AG04450 (cell line): ENCODE measurements at regions not wholly inside any gene's neighbourhood (a gene's known extent, or its start where the extent isn't known, plus 50 kb on each side); places are given as distances from the start of the nearest gene placed in this dataset.
"Not testable (repeated sequence)": the region's sequence is repeated elsewhere in the genome, so short reads cannot be mapped to it uniquely, and the experiment has no call there.

Source experiments
- CTCF ChIA-PET: fragments of 300-600, 350-600 bp; formaldehyde crosslinking; extraction: SDS; loops from one replicate; lab custom pipeline; 2022; ENCODE audit warnings: antibody characterized with exemption, inconsistent platforms; lab: Charles Lee
- POLR2A ChIA-PET: fragments of 350-600 bp; formaldehyde crosslinking; extraction: SDS; loops from one replicate; lab custom pipeline; 2021; ENCODE audit warnings: antibody characterized with exemption, inconsistent platforms; lab: Yijun Ruan, JAX
- DNase-seq: peaks from one replicate; pipeline ENCODE4 v3.0.0-alpha.2; 2011; ENCODE audit warnings: low read depth, low spot score
- H3K27ac ChIP-seq: one replicate; pipeline ENCODE4 v1.5.1; 2012; ENCODE audit warnings: low read depth, low read length, control low read depth
- H3K27me3 ChIP-seq: one replicate; pipeline ENCODE4 v1.6.0; 2012; ENCODE audit warnings: low read length; ENCODE audit not compliant: control insufficient read depth, insufficient read depth
- H3K4me3 ChIP-seq: 2 replicates; pipeline ENCODE4 v1.5.1; 2011; ENCODE audit warnings: mild to moderate bottlenecking, low read depth, low read length, control low read depth
- H3K9me3 ChIP-seq: 2 replicates; pipeline ENCODE4 v1.5.1; 2012; ENCODE audit warnings: low read length; ENCODE audit not compliant: control insufficient read depth, insufficient read depth
- CTCF ChIP-seq: IDR thresholded peaks from 2 replicates; pipeline ENCODE4 v1.5.1; 2011; ENCODE audit warnings: low read depth, low read length, control low read depth, inconsistent platforms

- DNase-seq = no peak
- no peaks in the 10 kb centered on the region for H3K9me3 ChIP-seq
- no peak overlapping the region for H3K27ac ChIP-seq
- TF ChIP-seq CTCF = no peak
- peaks cover 22% of the 10 kb centered on the region for H3K27me3 ChIP-seq
- no peak overlapping the region for H3K4me3 ChIP-seq
- CTCF ChIA-PET = interaction anchor here (0.6 to 1.9 kb wide), 6 partner anchors 11 to 276 kb away, joined by 3 to 9 read pairs (median 4); no protein-coding TSS in a partner anchor
- POLR2A ChIA-PET = no interaction called here
Observed at GRCh38 chr7:142507799-142508198, 241.5 kb upstream of the PRSS1 start.

GRCh38 chr7:142507066-142507465, 242.2 kb upstream of the PRSS1 start:
- H3K9me3 ChIP-seq, POLR2A ChIA-PET, H3K27ac ChIP-seq, H3K4me3 ChIP-seq, CTCF ChIA-PET, DNase-seq: not testable (repeated sequence)
- H3K27me3 ChIP-seq = peaks cover 25% of the 10 kb centered on the region

GRCh38 chr7:142506601-142507000, 242.7 kb upstream of the PRSS1 start:
- ChIA-PET POLR2A (no interaction called here), CTCF (interaction anchor here (0.7 to 3.4 kb wide), 6 partner anchors 10 to 305 kb away, joined by 3 to 32 read pairs (median 4); no protein-coding TSS in a partner anchor)

DNA sequence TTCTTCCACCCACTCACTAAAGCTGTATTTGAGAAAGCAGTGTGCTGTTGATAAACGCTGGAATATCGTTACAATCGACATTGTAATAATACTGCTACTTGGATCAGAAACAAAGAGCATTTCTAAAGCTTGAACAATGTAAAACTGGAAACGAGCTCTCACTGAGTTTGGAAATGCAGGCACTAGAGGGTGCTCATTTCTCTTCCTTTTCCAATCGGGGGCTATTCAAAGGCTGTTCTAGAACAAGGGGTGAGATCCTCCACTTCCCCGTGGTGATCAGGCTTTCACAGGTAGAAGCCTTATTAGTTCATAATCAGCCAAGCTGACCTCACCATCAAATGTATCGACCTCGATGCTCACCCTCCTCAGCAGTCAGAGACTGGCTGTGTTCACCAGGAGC, 245.3 kb upstream of the PRSS1 start:
- POLR2A ChIA-PET, H3K27ac ChIP-seq, DNase-seq, H3K9me3 ChIP-seq, H3K4me3 ChIP-seq: not testable (repeated sequence)
- peaks cover 24% of the 10 kb centered on the region for H3K27me3 ChIP-seq
- CTCF ChIA-PET = interaction anchor here (1.2 to 3.4 kb wide), 2 partner anchors 13 to 279 kb away, joined by 4 to 32 read pairs; no protein-coding TSS in a partner anchor

More at GRCh38 chr7:142506601-142507000, 242.7 kb upstream of the PRSS1 start:
- TF ChIP-seq CTCF = no peak
- H3K9me3 ChIP-seq = no peaks in the 10 kb centered on the region
- H3K27ac ChIP-seq = no peak overlapping the region
- peaks cover 25% of the 10 kb centered on the region for H3K27me3 ChIP-seq
- DNase-seq = no peak
- H3K4me3 ChIP-seq = no peak overlapping the region

DNA sequence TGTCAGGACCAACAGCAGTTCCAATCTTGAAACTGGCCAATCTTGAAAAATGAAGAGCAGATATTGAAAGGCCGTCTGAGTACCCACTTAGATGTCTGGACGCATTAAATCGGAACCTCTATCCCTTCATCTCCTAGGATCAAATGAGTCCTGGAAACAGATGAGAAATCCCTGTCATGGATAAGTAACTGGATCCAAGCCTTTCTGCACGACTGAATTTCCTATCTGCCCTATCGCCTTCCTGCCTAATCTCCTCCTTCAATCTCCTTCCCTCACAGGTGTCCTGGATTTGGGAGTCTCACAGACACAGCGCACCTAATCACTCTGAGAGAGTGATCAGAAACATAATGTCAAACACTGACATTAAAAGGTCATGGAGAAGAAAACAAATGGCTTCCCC, 245.2 kb upstream of the PRSS58 start:
- ChIA-PET CTCF (no interaction called here), POLR2A (no interaction called here)
- Histone ChIP-seq H3K4me3 (no peak overlapping the region), H3K9me3 (no peaks in the 10 kb centered on the region), H3K27me3 (peaks cover 22% of the 10 kb centered on the region), H3K27ac (no peak overlapping the region)
- no peak for TF ChIP-seq CTCF
- no peak for DNase-seq

DNA sequence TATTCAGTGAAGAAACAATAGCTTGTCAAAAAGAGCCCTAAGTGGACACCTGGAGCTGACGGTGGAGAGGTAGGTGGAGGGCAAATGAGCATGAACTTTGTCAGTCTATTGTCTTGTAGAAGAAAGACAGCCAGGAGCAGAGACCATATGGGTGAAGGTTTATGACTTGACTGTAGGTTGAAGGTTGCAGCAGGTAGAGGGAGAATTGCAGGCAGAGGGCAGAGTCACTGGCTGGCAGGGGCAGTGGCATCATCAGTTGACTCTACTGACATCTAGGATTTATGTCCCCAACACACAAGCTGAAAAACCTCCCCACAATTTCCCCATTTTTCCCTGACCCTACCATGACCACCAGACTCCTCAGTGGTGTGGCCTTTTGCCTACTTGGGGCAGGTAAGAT, 243.6 kb upstream of the PRSS58 start:
- Histone ChIP-seq H3K27me3 (peaks cover 20% of the 10 kb centered on the region), H3K4me3 (no peak overlapping the region), H3K9me3 (no peaks in the 10 kb centered on the region), H3K27ac (no peak overlapping the region)
- TF ChIP-seq CTCF = no peak
- DNase-seq = no peak
- CTCF ChIA-PET = interaction anchor here (1.0 to 3.1 kb wide), 8 partner anchors 15 to 282 kb away, joined by 3 to 25 read pairs (median 6); no protein-coding TSS in a partner anchor
- POLR2A ChIA-PET = no interaction called here
